K562 (cell line): ENCODE measurements at regions not wholly inside any gene's neighbourhood (a gene's known extent, or its start where the extent isn't known, plus 50 kb on each side); places are given as distances from the start of the nearest gene placed in this dataset.
A peak's percentile ranks its signal among the peaks of the same experiment; 100 is the strongest.

ENCODE experiments used
- ATAC-seq: fragments of 200-7000 bp; cut with Tn5 transposase; 3 replicates; pipeline ENCODE4 v1.9.1; 2020; ENCODE audit warnings: moderate library complexity
- BruUV-seq: library from RNA; stranded (reverse); fragments of 400-500 nt; replicated peaks from 2 replicates; lab custom pipeline; 2021; lab: Mats Ljungman, UMichigan
- CTCF ChIA-PET: fragments of 300-600 bp; formaldehyde crosslinking; extraction: SDS; loops from one replicate; lab custom pipeline; 2021; ENCODE audit warnings: low intra/inter-chr PET ratio; lab: Yijun Ruan, JAX
- POLR2A ChIA-PET: fragments of 300-600, 350-650 bp; sonication (Branson Sonifier 250); formaldehyde crosslinking; extraction: SDS; loops from one replicate; lab custom pipeline; 2021; ENCODE audit warnings: antibody characterized with exemption, inconsistent platforms; lab: Yijun Ruan, JAX
- DNase-seq, 4 experiments: peaks; one replicate each; pipeline versions ENCODE4 v3.0.0 to v3.0.0-alpha.2; 2011 to 2018; ENCODE audit warnings: low spot score in 3 of 4, mixed read lengths in 3 of 4; ENCODE audit errors: extremely low read depth in 1 of 4
- FAIRE-seq: peaks from 2 replicates; lab custom pipeline; 2011; peaks lifted over from hg19 to GRCh38; lab: Jason Lieb, UNC
- H2AFZ ChIP-seq: 2 replicates; pipeline ENCODE4 v1.6.0; 2011; ENCODE audit warnings: low read depth, low read length, control low read depth, inconsistent platforms
- H3K27ac ChIP-seq: fragments of 200-600 bp; 3 replicates; pipeline ENCODE4 v1.8.0; 2011; ENCODE audit warnings: low read depth, mild to moderate bottlenecking, control low read depth, inconsistent platforms, low read length, moderate library complexity, mixed read lengths; ENCODE audit errors: extremely low read depth
- H3K27me3 ChIP-seq, 2 experiments: fragments of 300-600 bp in 1 of 2; 2 replicates in 1 of 2; 3 replicates in 1 of 2; pipeline versions ENCODE4 v1.6.0 to v1.8.0; 2011; ENCODE audit warnings: inconsistent platforms in 2 of 2, low read length in 2 of 2, mild to moderate bottlenecking in 1 of 2, mixed read lengths in 1 of 2, moderate library complexity in 1 of 2; ENCODE audit not compliant: control insufficient read depth in 2 of 2, insufficient read depth in 2 of 2
- H3K36me3 ChIP-seq: fragments of 300-600 bp; 3 replicates; pipeline ENCODE4 v1.8.0; 2011; ENCODE audit warnings: mild to moderate bottlenecking, low read length, inconsistent platforms; ENCODE audit not compliant: control insufficient read depth, insufficient read depth
- H3K4me1 ChIP-seq, 2 experiments: fragments of 200-600 bp in 1 of 2; replicated peaks in 1 of 2; 2 replicates in 1 of 2; 3 replicates in 1 of 2; pipeline versions ENCODE4 v1.5.1 to v1.8.0; 2011; ENCODE audit warnings: inconsistent platforms in 2 of 2, low read length in 2 of 2, mild to moderate bottlenecking in 1 of 2, mixed read lengths in 1 of 2, moderate library complexity in 1 of 2; ENCODE audit not compliant: control insufficient read depth in 2 of 2, insufficient read depth in 2 of 2
- H3K4me2 ChIP-seq: 2 replicates; pipeline ENCODE4 v1.6.1; 2011; ENCODE audit warnings: low read length, control low read depth, inconsistent platforms, mixed read lengths; ENCODE audit not compliant: insufficient read depth
- H3K4me3 ChIP-seq: fragments of 200-600 bp; sonication (generic), shearing (Covaris generic); 2 replicates; pipeline ENCODE4 v1.5.1; 2016; ENCODE audit warnings: control low read depth, inconsistent platforms
- H3K79me2 ChIP-seq: fragments of 200-600 bp; 3 replicates; pipeline ENCODE4 v1.8.0; 2011; ENCODE audit warnings: low read length, inconsistent platforms; ENCODE audit not compliant: control insufficient read depth, insufficient read depth
- H3K9ac ChIP-seq, 2 experiments: 2 replicates each; pipeline versions ENCODE4 v1.6.0 to v1.6.1; 2011; ENCODE audit warnings: low read depth in 2 of 2, low read length in 2 of 2, control low read depth in 1 of 2, inconsistent platforms in 1 of 2, mild to moderate bottlenecking in 1 of 2, mixed read lengths in 1 of 2; ENCODE audit not compliant: insufficient read depth in 1 of 2
- H3K9me1 ChIP-seq: one replicate; pipeline ENCODE4 v1.6.0; 2011; ENCODE audit warnings: inconsistent platforms, mild to moderate bottlenecking, low read length, moderate library complexity; ENCODE audit not compliant: control insufficient read depth, insufficient read depth
- H3K9me3 ChIP-seq: replicated peaks from 2 replicates; pipeline ENCODE4 v1.5.1; 2011; ENCODE audit warnings: low read depth, low read length, inconsistent platforms; ENCODE audit not compliant: control insufficient read depth, insufficient read depth
- H4K20me1 ChIP-seq: replicated peaks from 2 replicates; pipeline ENCODE4 v1.6.1; 2011; ENCODE audit warnings: low read length, inconsistent platforms, mixed read lengths; ENCODE audit not compliant: control insufficient read depth, insufficient read depth
- AFF1 ChIP-seq, 2 experiments: fragments of 450-650 bp; IDR thresholded peaks; 2 replicates each; pipeline ENCODE4 v1.6.1; 2018; ENCODE audit warnings: mild to moderate bottlenecking in 2 of 2, low read depth in 1 of 2; ENCODE audit not compliant: partially characterized antibody in 2 of 2
- ARNT ChIP-seq, 2 experiments: fragments of 450-650 bp; IDR thresholded peaks; 2 replicates each; pipeline ENCODE4 v1.6.1; 2016; ENCODE audit warnings: mild to moderate bottlenecking in 1 of 2
- CC2D1A ChIP-seq: fragments of 450-650 bp; IDR thresholded peaks from 2 replicates; pipeline ENCODE4 v1.6.1; 2017; ENCODE audit warnings: mild to moderate bottlenecking
- DLX4 ChIP-seq: fragments of 250-450 bp; sonication (Bioruptor Pico); IDR thresholded peaks from 2 replicates; pipeline ENCODE4 v1.6.1; 2021; ENCODE audit warnings: mild to moderate bottlenecking
- FOXK1 ChIP-seq: sonication (generic); formaldehyde crosslinking; IDR thresholded peaks from 2 replicates; pipeline ENCODE4 v1.8.0; 2022; ENCODE audit warnings: missing genetic modification reagents, mild to moderate bottlenecking, borderline replicate concordance
- NEUROD1 ChIP-seq: fragments of 150-350 bp; IDR thresholded peaks from 2 replicates; pipeline ENCODE4 v1.6.1; 2014; ENCODE audit warnings: borderline replicate concordance, low read length, low read depth; ENCODE audit not compliant: partially characterized antibody
- RFX1 ChIP-seq: fragments of 450-650 bp; IDR thresholded peaks from 2 replicates; pipeline ENCODE4 v1.6.1; 2016; ENCODE audit warnings: mild to moderate bottlenecking, moderate library complexity
- ZBTB11 ChIP-seq, 3 experiments: fragments of 200-800 bp in 1 of 3; fragments of 250-450 bp in 1 of 3; fragments of 450-650 bp in 1 of 3; sonication (Bioruptor Pico) in 1 of 3; sonication (Bioruptor generic) in 1 of 3; formaldehyde crosslinking in 1 of 3; IDR thresholded peaks; 2 replicates each; pipeline versions ENCODE4 v1.6.1 to v1.8.0; 2016 to 2022; ENCODE audit warnings: mild to moderate bottlenecking in 2 of 3, missing genetic modification characterization in 2 of 3, missing compliant biosample characterization in 1 of 3, moderate library complexity in 1 of 3
- ZNF146 ChIP-seq: IDR thresholded peaks from one replicate; pipeline ENCODE4 v1.6.1; 2018; ENCODE audit warnings: missing compliant biosample characterization; ENCODE audit not compliant: unreplicated experiment
- ZNF3 ChIP-seq: fragments of 250-450 bp; sonication (Bioruptor Pico); IDR thresholded peaks from 2 replicates; pipeline ENCODE4 v1.5.0; 2021; ENCODE audit warnings: mild to moderate bottlenecking, moderate library complexity
- WGBS: fragments of 100-300 bp; shearing (Covaris generic); methylation state at CpG from one replicate; pipeline ENCODE4 v1.1.6; 2016; ENCODE audit warnings: low coverage, mixed read lengths; ENCODE audit not compliant: insufficient coverage; ENCODE audit errors: missing lambda C conversion rate; 5-methylcytosine and 5-hydroxymethylcytosine counted together
- in situ Hi-C: fragments of 300-500 bp; cut with MboI; formaldehyde crosslinking; loops from 4 replicates; pipeline ENCODE4 v1.15.0; 2018; ENCODE audit warnings: inconsistent platforms, mixed read lengths
- intact Hi-C: fragments of 100-400 bp; cut with micrococcal nuclease; formaldehyde crosslinking; loops from 2 replicates; pipeline ENCODE4 v1.14.2; 2022

- no peak for TF ChIP-seq AFF1 (IDR thresholded peaks at IDR 0.05; ENCODE audit: low read depth in 1 of 2, partially characterized antibody in 2 of 2)
Observed at GRCh38 chr18:14025306-14025940, 106.8 kb downstream of the ZNF519 start (continued).

GRCh38 chr18:14015416-14015815 is 100.1 kb upstream of the MC2R start:
- ATAC-seq (no peak), DNase-seq (no peak), FAIRE-seq (no peak)
- in situ Hi-C loops (no loop called here), intact Hi-C loops (loop anchor here (5.0 kb wide), 1 partner anchor 57 kb away; no protein-coding TSS in a partner anchor)
- Histone ChIP-seq H3K4me1 (no peaks in the 10 kb centered on the region), H4K20me1 (no peaks in the 10 kb centered on the region), H3K79me2 (no peaks in the 10 kb centered on the region), H3K27ac (no peak overlapping the region), H3K27me3 (no peaks in the 10 kb centered on the region), H3K9me3 (no peaks in the 10 kb centered on the region), H2AFZ (no peak overlapping the region), H3K36me3 (no peaks in the 10 kb centered on the region), H3K4me2 (no peak overlapping the region), H3K4me3 (no peak overlapping the region), H3K9me1 (no peaks in the 10 kb centered on the region), H3K9ac (no peak overlapping the region)
- TF ChIP-seq RFX1 = peak; percentile 24; the same call in 1 of the 2 replicates
- no peak for TF ChIP-seq CC2D1A
- TF ChIP-seq ARNT (IDR thresholded peaks at IDR 0.05) = no peak
- TF ChIP-seq FOXK1 (CRISPR knock-in tag) = no peak
- TF ChIP-seq ZNF146 (CRISPR knock-in tag) = no peak
- no peak for TF ChIP-seq NEUROD1
- no peak for TF ChIP-seq ZNF3 (CRISPR knock-in tag)
- TF ChIP-seq ZBTB11 (CRISPR knock-in tag; IDR thresholded peaks at IDR 0.05) = no peak
- TF ChIP-seq DLX4 = no peak
- ChIA-PET POLR2A (no interaction called here), CTCF (no interaction called here)
- no TSS peak for BruUV-seq
- 0% methylated on average over 1 of the region's 1 CpG for WGBS
